ENCODE measurements at regions not wholly inside any gene's neighbourhood (a gene's known extent, or its start where the extent isn't known, plus 50 kb on each side); places are given as distances from the start of the nearest gene placed in this dataset.

- H3K27ac ChIP-seq (ENCODE audit: low read length), result no peak overlapping the region
- H3K9me3 ChIP-seq (ENCODE audit: insufficient read depth, low read depth, low read length), result no peaks in the 10 kb centered on the region
- H3K36me3 ChIP-seq (ENCODE audit: insufficient read depth, low read depth, low read length), result no peaks in the 10 kb centered on the region
- H3K4me1 ChIP-seq (ENCODE audit: insufficient read depth, low read length), result peaks cover 17% of the 10 kb centered on the region
- no peak overlapping the region for H3K9ac ChIP-seq (ENCODE audit: low read depth, low read length)
- H3K4me3 ChIP-seq (ENCODE audit: low read length), result no peak overlapping the region
- H3K27me3 ChIP-seq (ENCODE audit: insufficient read depth, low read length), result no peaks in the 10 kb centered on the region
Observed at GRCh38 chr20:53711333-53712211, 117.9 kb upstream of the ZNF217 start.

- no peak overlapping the region for H3K9ac ChIP-seq (ENCODE audit: low read depth, low read length)
- no peaks in the 10 kb centered on the region for H3K36me3 ChIP-seq (ENCODE audit: insufficient read depth, low read depth, low read length)
- H3K4me1 ChIP-seq (ENCODE audit: insufficient read depth, low read length), result peaks cover 17% of the 10 kb centered on the region
- no peaks in the 10 kb centered on the region for H3K27me3 ChIP-seq (ENCODE audit: insufficient read depth, low read length)
- no peak overlapping the region for H3K27ac ChIP-seq (ENCODE audit: low read length)
- H3K4me3 ChIP-seq (ENCODE audit: low read length), result no peak overlapping the region
- H3K9me3 ChIP-seq (ENCODE audit: insufficient read depth, low read depth, low read length), result no peaks in the 10 kb centered on the region
Observed at GRCh38 chr20:53708129-53708968, 114.7 kb upstream of the ZNF217 start.

GRCh38 chr20:53707371-53708055 is 113.9 kb upstream of the ZNF217 start:
- H3K36me3 ChIP-seq (ENCODE audit: insufficient read depth, low read depth, low read length), result no peaks in the 10 kb centered on the region
- H3K4me1 ChIP-seq (ENCODE audit: insufficient read depth, low read length), result peaks cover 13% of the 10 kb centered on the region
- no peaks in the 10 kb centered on the region for H3K9me3 ChIP-seq (ENCODE audit: insufficient read depth, low read depth, low read length)
- H3K9ac ChIP-seq (ENCODE audit: low read depth, low read length), result no peak overlapping the region
- no peaks in the 10 kb centered on the region for H3K27me3 ChIP-seq (ENCODE audit: insufficient read depth, low read length)
- H3K4me3 ChIP-seq (ENCODE audit: low read length), result no peak overlapping the region
- H3K27ac ChIP-seq (ENCODE audit: low read length), result no peak overlapping the region

GRCh38 chr20:53706466-53707370 is 113.1 kb upstream of the ZNF217 start:
- Histone ChIP-seq H3K9me3 (ENCODE audit: insufficient read depth, low read depth, low read length) (no peaks in the 10 kb centered on the region), H3K27ac (ENCODE audit: low read length) (no peak overlapping the region), H3K27me3 (ENCODE audit: insufficient read depth, low read length) (no peaks in the 10 kb centered on the region), H3K9ac (ENCODE audit: low read depth, low read length) (no peak overlapping the region), H3K4me3 (ENCODE audit: low read length) (no peak overlapping the region), H3K36me3 (ENCODE audit: insufficient read depth, low read depth, low read length) (no peaks in the 10 kb centered on the region), H3K4me1 (ENCODE audit: insufficient read depth, low read length) (peaks cover 10% of the 10 kb centered on the region)

- Histone ChIP-seq H3K27ac (ENCODE audit: low read length) (no peak overlapping the region), H3K4me3 (ENCODE audit: low read length) (no peak overlapping the region), H3K9me3 (ENCODE audit: insufficient read depth, low read depth, low read length) (no peaks in the 10 kb centered on the region), H3K36me3 (ENCODE audit: insufficient read depth, low read depth, low read length) (no peaks in the 10 kb centered on the region), H3K9ac (ENCODE audit: low read depth, low read length) (no peak overlapping the region), H3K27me3 (ENCODE audit: insufficient read depth, low read length) (no peaks in the 10 kb centered on the region), H3K4me1 (ENCODE audit: insufficient read depth, low read length) (peaks cover 10% of the 10 kb centered on the region)
Observed at GRCh38 chr20:53706008-53706465, 112.4 kb upstream of the ZNF217 start.

- Histone ChIP-seq H3K4me1 (ENCODE audit: insufficient read depth, low read length) (peaks cover 5% of the 10 kb centered on the region; the same call in 1 of the 2 replicates), H3K9me3 (ENCODE audit: insufficient read depth, low read depth, low read length) (no peaks in the 10 kb centered on the region), H3K9ac (ENCODE audit: low read depth, low read length) (no peak overlapping the region), H3K4me3 (ENCODE audit: low read length) (no peak overlapping the region), H3K36me3 (ENCODE audit: insufficient read depth, low read depth, low read length) (no peaks in the 10 kb centered on the region), H3K27ac (ENCODE audit: low read length) (no peak overlapping the region), H3K27me3 (ENCODE audit: insufficient read depth, low read length) (no peaks in the 10 kb centered on the region)
Observed at GRCh38 chr20:53702617-53703016, 109.0 kb upstream of the ZNF217 start.

- Histone ChIP-seq H3K4me1 (ENCODE audit: insufficient read depth, low read length) (no peaks in the 10 kb centered on the region), H3K27me3 (ENCODE audit: insufficient read depth, low read length) (no peaks in the 10 kb centered on the region), H3K4me3 (ENCODE audit: low read length) (no peak overlapping the region), H3K9ac (ENCODE audit: low read depth, low read length) (no peak overlapping the region), H3K27ac (ENCODE audit: low read length) (no peak overlapping the region), H3K36me3 (ENCODE audit: insufficient read depth, low read depth, low read length) (no peaks in the 10 kb centered on the region), H3K9me3 (ENCODE audit: insufficient read depth, low read depth, low read length) (no peaks in the 10 kb centered on the region)
Observed at GRCh38 chr20:53699906-53700305, 106.3 kb upstream of the ZNF217 start.

GRCh38 chr20:53699085-53699674 is 105.5 kb upstream of the ZNF217 start:
- H3K9ac ChIP-seq (ENCODE audit: low read depth, low read length), result no peak overlapping the region
- H3K27ac ChIP-seq (ENCODE audit: low read length), result no peak overlapping the region
- H3K27me3 ChIP-seq (ENCODE audit: insufficient read depth, low read length), result no peaks in the 10 kb centered on the region
- no peaks in the 10 kb centered on the region for H3K9me3 ChIP-seq (ENCODE audit: insufficient read depth, low read depth, low read length)
- no peaks in the 10 kb centered on the region for H3K36me3 ChIP-seq (ENCODE audit: insufficient read depth, low read depth, low read length)
- H3K4me1 ChIP-seq (ENCODE audit: insufficient read depth, low read length), result no peaks in the 10 kb centered on the region
- H3K4me3 ChIP-seq (ENCODE audit: low read length), result no peak overlapping the region

- H3K27ac ChIP-seq (ENCODE audit: low read length), result no peak overlapping the region
- H3K27me3 ChIP-seq (ENCODE audit: insufficient read depth, low read length), result no peaks in the 10 kb centered on the region
- H3K36me3 ChIP-seq (ENCODE audit: insufficient read depth, low read depth, low read length), result no peaks in the 10 kb centered on the region
- no peak overlapping the region for H3K4me3 ChIP-seq (ENCODE audit: low read length)
- H3K4me1 ChIP-seq (ENCODE audit: insufficient read depth, low read length), result no peaks in the 10 kb centered on the region
- no peak overlapping the region for H3K9ac ChIP-seq (ENCODE audit: low read depth, low read length)
- no peaks in the 10 kb centered on the region for H3K9me3 ChIP-seq (ENCODE audit: insufficient read depth, low read depth, low read length)
Observed at GRCh38 chr20:53698371-53698978, 104.8 kb upstream of the ZNF217 start.

GRCh38 chr20:53695797-53696527 is 102.3 kb upstream of the ZNF217 start:
- no peak overlapping the region for H3K27ac ChIP-seq (ENCODE audit: low read length)
- H3K9me3 ChIP-seq (ENCODE audit: insufficient read depth, low read depth, low read length), result no peaks in the 10 kb centered on the region
- H3K4me1 ChIP-seq (ENCODE audit: insufficient read depth, low read length), result no peaks in the 10 kb centered on the region
- H3K27me3 ChIP-seq (ENCODE audit: insufficient read depth, low read length), result no peaks in the 10 kb centered on the region
- H3K36me3 ChIP-seq (ENCODE audit: insufficient read depth, low read depth, low read length), result no peaks in the 10 kb centered on the region
- H3K9ac ChIP-seq (ENCODE audit: low read depth, low read length), result no peak overlapping the region
- no peak overlapping the region for H3K4me3 ChIP-seq (ENCODE audit: low read length)

Data from iPS-20b (cell line).